GM23248 (cell line): ENCODE measurements at regions not wholly inside any gene's neighbourhood (a gene's known extent, or its start where the extent isn't known, plus 50 kb on each side); places are given as distances from the start of the nearest gene placed in this dataset.

Experiments used
- EZH2 ChIP-seq: fragments of 200-600 bp; sonication (generic); IDR thresholded peaks from 2 replicates; pipeline ENCODE4 v1.6.1; 2018; ENCODE audit warnings: antibody characterized with exemption, mild to moderate bottlenecking; ENCODE audit not compliant: insufficient read depth, poor library complexity, severe bottlenecking
- EZH2phosphoT487 ChIP-seq: fragments of 200-600 bp; sonication (generic); IDR thresholded peaks from 2 replicates; pipeline ENCODE4 v1.6.1; 2018; ENCODE audit warnings: antibody characterized with exemption, moderate library complexity, mild to moderate bottlenecking, low read depth; ENCODE audit not compliant: insufficient read depth

DNA sequence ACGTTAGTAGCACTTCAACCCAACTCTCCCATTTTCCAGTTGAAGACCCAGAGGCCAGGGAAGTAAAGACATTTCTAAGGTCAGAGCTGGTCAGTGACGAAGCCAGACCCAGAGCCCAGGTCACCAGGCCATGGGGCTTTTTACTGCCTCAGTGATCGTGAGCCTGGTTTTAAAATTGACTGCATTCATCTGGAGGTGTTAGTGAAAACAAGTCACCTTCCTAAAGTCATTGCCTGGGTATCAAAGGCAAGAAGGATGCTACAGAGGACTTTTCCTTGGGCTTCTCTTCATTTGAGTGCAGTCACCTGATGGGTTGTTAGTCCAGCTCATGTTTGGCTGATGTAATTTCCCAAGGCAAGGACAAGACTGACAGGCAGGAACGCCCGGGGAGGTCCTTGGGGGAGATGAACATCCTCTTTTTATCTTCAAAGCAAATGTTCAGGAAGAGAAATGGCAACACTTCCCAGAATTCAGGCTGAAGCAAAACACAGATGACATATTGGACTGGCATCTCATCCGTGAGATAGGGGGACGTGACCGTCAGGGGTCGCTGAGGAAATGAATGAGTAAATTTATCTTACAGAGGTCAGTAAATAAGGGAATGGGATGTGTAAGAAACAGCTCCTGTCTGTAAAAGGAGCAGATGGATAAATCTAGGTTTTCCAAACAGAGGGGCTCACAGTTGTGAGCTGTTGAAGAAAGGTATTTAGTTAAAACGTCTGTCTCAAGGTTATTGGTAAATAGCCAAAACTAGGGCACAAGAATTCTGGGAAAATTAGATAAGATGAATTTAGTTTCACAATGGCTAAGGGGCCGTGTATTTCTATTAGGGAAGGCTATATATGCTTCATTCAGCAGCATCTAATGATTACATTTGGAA is 201.2 kb downstream of the OPA1 start:
- TF ChIP-seq EZH2 = no peak
- TF ChIP-seq EZH2phosphoT487 = no peak
